GOT3 (cell line): ENCODE measurements at regions not wholly inside any gene's neighbourhood (a gene's known extent, or its start where the extent isn't known, plus 50 kb on each side); places are given as distances from the start of the nearest gene placed in this dataset.
"Not testable (repeated sequence)": the region's sequence is repeated elsewhere in the genome, so short reads cannot be mapped to it uniquely, and the experiment has no call there.

ENCODE experiments used
- DNase-seq: peaks from one replicate; lab custom pipeline; 2025; ENCODE audit warnings: mixed read lengths; lab: John Stamatoyannopoulos, UW

GRCh38 chr4:22573198-22573597 lies 57.3 kb upstream of the ADGRA3 start:
- DNase-seq, result no peak

- DNase-seq, result no peak
These were observed 57.8 kb upstream of the ADGRA3 start for GRCh38 chr4:22573641-22574040.

- DNase-seq, result no peak
These were observed 58.6 kb upstream of the ADGRA3 start for GRCh38 chr4:22574424-22574823.

- no peak for DNase-seq
These were observed 59.0 kb upstream of the ADGRA3 start for GRCh38 chr4:22574880-22575279.

- no peak for DNase-seq
These were observed 71.4 kb upstream of the ADGRA3 start for GRCh38 chr4:22587253-22587652.

GRCh38 chr4:22593933-22594332 lies 78.1 kb upstream of the ADGRA3 start:
- DNase-seq, result no peak

- DNase-seq, result no peak
These were observed 79.8 kb upstream of the ADGRA3 start for GRCh38 chr4:22595684-22596083.

- DNase-seq, result no peak
These were observed 80.5 kb upstream of the ADGRA3 start for GRCh38 chr4:22596409-22596808.

GRCh38 chr4:22597471-22597870 lies 81.6 kb upstream of the ADGRA3 start:
- DNase-seq, result no peak

GRCh38 chr4:22598113-22599047 lies 82.5 kb upstream of the ADGRA3 start:
- DNase-seq, result not testable (repeated sequence)

- DNase-seq, result not testable (repeated sequence)
These were observed 83.5 kb upstream of the ADGRA3 start for GRCh38 chr4:22599228-22599928.

GRCh38 chr4:22599929-22600432 lies 84.1 kb upstream of the ADGRA3 start:
- DNase-seq, result not testable (repeated sequence)

- not testable (repeated sequence) for DNase-seq
These were observed 85.8 kb upstream of the ADGRA3 start for GRCh38 chr4:22601638-22602037.

- peak; percentile 7 for DNase-seq
These were observed 85.4 kb upstream of the GBA3 start for GRCh38 chr4:22607382-22607781.

GRCh38 chr4:22609951-22610525 lies 82.7 kb upstream of the GBA3 start:
- DNase-seq, result not testable (repeated sequence)

GRCh38 chr4:22614114-22614513 lies 78.6 kb upstream of the GBA3 start:
- DNase-seq, result no peak

- no peak for DNase-seq
These were observed 76.2 kb upstream of the GBA3 start for GRCh38 chr4:22616516-22616915.

GRCh38 chr4:22620144-22620543 lies 72.6 kb upstream of the GBA3 start:
- not testable (repeated sequence) for DNase-seq

GRCh38 chr4:22621970-22622369 lies 70.8 kb upstream of the GBA3 start:
- not testable (repeated sequence) for DNase-seq

GRCh38 chr4:22624002-22624401 lies 68.7 kb upstream of the GBA3 start:
- DNase-seq, result not testable (repeated sequence)

- DNase-seq, result no peak
These were observed 67.4 kb upstream of the GBA3 start for GRCh38 chr4:22625311-22625710.

- DNase-seq, result not testable (repeated sequence)
These were observed 64.9 kb upstream of the GBA3 start for GRCh38 chr4:22627851-22628250.
